HEK293T (cell line): ENCODE measurements at regions not wholly inside any gene's neighbourhood (a gene's known extent, or its start where the extent isn't known, plus 50 kb on each side); places are given as distances from the start of the nearest gene placed in this dataset.

ENCODE experiments used
- CTCF ChIA-PET: fragments of 350-600 bp; formaldehyde crosslinking; extraction: SDS; loops from one replicate; lab custom pipeline; 2021; ENCODE audit warnings: antibody characterized with exemption, inconsistent platforms; lab: Yijun Ruan, JAX
- POLR2A ChIA-PET: fragments of 350-600 bp; formaldehyde crosslinking; extraction: SDS; loops from one replicate; lab custom pipeline; 2020; ENCODE audit warnings: antibody characterized with exemption, inconsistent platforms; lab: Yijun Ruan, JAX
- DNase-seq: peaks from one replicate; pipeline ENCODE4 v3.0.0; 2012; ENCODE audit warnings: mixed read lengths; ENCODE audit errors: extremely low spot score
- ARNT ChIP-seq: fragments of 450-650 bp; IDR thresholded peaks from 2 replicates; pipeline ENCODE4 v1.6.1; 2017; ENCODE audit warnings: mild to moderate bottlenecking
- BHLHE40 ChIP-seq: fragments of 450-650 bp; IDR thresholded peaks from 2 replicates; pipeline ENCODE4 v1.6.1; 2016; ENCODE audit warnings: mild to moderate bottlenecking, moderate library complexity, borderline replicate concordance
- CTBP1 ChIP-seq: fragments of 450-650 bp; IDR thresholded peaks from 2 replicates; pipeline ENCODE4 v1.6.1; 2016; ENCODE audit warnings: borderline replicate concordance
- ELF4 ChIP-seq: fragments of 450-650 bp; IDR thresholded peaks from 2 replicates; pipeline ENCODE4 v1.6.1; 2017; ENCODE audit warnings: antibody characterized with exemption
- FOXA1 ChIP-seq: fragments of 450-650 bp; IDR thresholded peaks from 2 replicates; pipeline ENCODE4 v1.6.1; 2016; ENCODE audit warnings: mild to moderate bottlenecking
- FOXK2 ChIP-seq: fragments of 450-650 bp; IDR thresholded peaks from 2 replicates; pipeline ENCODE4 v1.6.1; 2016; ENCODE audit warnings: mild to moderate bottlenecking
- FOXM1 ChIP-seq: fragments of 450-650 bp; IDR thresholded peaks from 2 replicates; pipeline ENCODE4 v1.6.1; 2017; ENCODE audit warnings: mild to moderate bottlenecking, borderline replicate concordance
- HDGF ChIP-seq: fragments of 450-650 bp; IDR thresholded peaks from 2 replicates; pipeline ENCODE4 v1.6.1; 2017; ENCODE audit warnings: antibody characterized with exemption, borderline replicate concordance
- L3MBTL2 ChIP-seq: fragments of 450-650 bp; conservative IDR thresholded peaks from 2 replicates; pipeline ENCODE4 v1.6.1; 2016; ENCODE audit warnings: mild to moderate bottlenecking
- LEF1 ChIP-seq: fragments of 450-650 bp; IDR thresholded peaks from 2 replicates; pipeline ENCODE4 v1.6.1; 2017; ENCODE audit warnings: mild to moderate bottlenecking, borderline replicate concordance
- NFRKB ChIP-seq: fragments of 450-650 bp; IDR thresholded peaks from 2 replicates; pipeline ENCODE4 v1.6.1; 2016; ENCODE audit warnings: mild to moderate bottlenecking, moderate library complexity
- PKNOX1 ChIP-seq: fragments of 450-650 bp; IDR thresholded peaks from 2 replicates; pipeline ENCODE4 v1.6.1; 2016
- SP1 ChIP-seq: fragments of 450-650 bp; IDR thresholded peaks from 2 replicates; pipeline ENCODE4 v1.6.1; 2017
- SUZ12 ChIP-seq: fragments of 450-650 bp; IDR thresholded peaks from 2 replicates; pipeline ENCODE4 v1.6.1; 2016; ENCODE audit warnings: mild to moderate bottlenecking
- TARDBP ChIP-seq: fragments of 450-650 bp; IDR thresholded peaks from 2 replicates; pipeline ENCODE4 v1.6.1; 2016
- ZNF384 ChIP-seq: fragments of 450-650 bp; IDR thresholded peaks from 2 replicates; pipeline ENCODE4 v1.6.1; 2016

- POLR2A ChIA-PET = no interaction called here
- CTCF ChIA-PET = no interaction called here
- no peak for DNase-seq
- no peak for TF ChIP-seq BHLHE40
- no peak for TF ChIP-seq FOXA1
- TF ChIP-seq HDGF = no peak
- TF ChIP-seq L3MBTL2 = no peak
- no peak for TF ChIP-seq ZNF384
- TF ChIP-seq NFRKB = no peak
- no peak for TF ChIP-seq CTBP1
- TF ChIP-seq FOXK2 = no peak
- no peak for TF ChIP-seq ARNT
- no peak for TF ChIP-seq ELF4
These were observed 1466.0 kb downstream of the TBC1D22A start for GRCh38 chr22:48228468-48228867.

DNA sequence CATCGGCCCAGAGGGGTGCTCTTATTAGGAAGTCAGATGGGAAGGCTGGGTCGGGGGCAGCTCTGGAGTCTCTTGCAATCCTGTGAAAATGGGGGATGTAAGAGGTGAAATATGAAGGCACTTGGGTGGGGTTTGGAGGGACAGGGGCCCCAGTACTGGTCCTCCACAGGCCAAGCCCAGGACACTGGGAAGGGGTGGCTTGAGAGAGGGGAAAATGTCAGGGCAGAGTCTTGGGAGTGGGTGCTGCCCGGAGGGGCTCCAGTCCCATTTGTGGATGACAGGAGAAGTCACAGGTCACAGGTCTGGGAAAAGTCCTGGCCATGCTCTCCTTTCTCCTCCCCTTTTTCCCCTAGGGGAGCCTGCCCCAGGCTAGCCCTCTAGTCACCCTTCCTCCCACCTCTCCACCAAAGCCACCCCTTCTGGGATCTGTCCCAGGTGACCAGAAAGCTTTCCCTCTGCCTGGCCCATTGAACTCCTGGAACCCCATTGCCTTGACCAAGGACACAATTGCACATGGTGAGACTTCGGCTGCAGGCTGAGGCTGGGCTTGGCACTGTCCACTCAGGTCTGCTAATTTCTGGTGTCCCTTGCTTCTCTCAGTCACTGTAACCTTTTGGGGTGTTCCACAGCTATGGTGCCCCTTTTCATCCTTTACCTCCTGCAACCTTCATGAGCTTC, 1465.0 kb downstream of the TBC1D22A start:
- ChIA-PET CTCF (no interaction called here), POLR2A (no interaction called here)
- DNase-seq = no peak
- no peak for TF ChIP-seq FOXA1
- no peak for TF ChIP-seq CTBP1
- TF ChIP-seq LEF1 = no peak
- no peak for TF ChIP-seq TARDBP
- TF ChIP-seq SP1 = no peak
- TF ChIP-seq BHLHE40 = no peak
- TF ChIP-seq ZNF384 = no peak
- TF ChIP-seq HDGF = no peak
- TF ChIP-seq FOXM1 = no peak
- TF ChIP-seq FOXK2 = no peak
- no peak for TF ChIP-seq NFRKB
- no peak for TF ChIP-seq L3MBTL2
- no peak for TF ChIP-seq PKNOX1
- no peak for TF ChIP-seq SUZ12
- TF ChIP-seq ARNT = no peak
- no peak for TF ChIP-seq ELF4

DNA sequence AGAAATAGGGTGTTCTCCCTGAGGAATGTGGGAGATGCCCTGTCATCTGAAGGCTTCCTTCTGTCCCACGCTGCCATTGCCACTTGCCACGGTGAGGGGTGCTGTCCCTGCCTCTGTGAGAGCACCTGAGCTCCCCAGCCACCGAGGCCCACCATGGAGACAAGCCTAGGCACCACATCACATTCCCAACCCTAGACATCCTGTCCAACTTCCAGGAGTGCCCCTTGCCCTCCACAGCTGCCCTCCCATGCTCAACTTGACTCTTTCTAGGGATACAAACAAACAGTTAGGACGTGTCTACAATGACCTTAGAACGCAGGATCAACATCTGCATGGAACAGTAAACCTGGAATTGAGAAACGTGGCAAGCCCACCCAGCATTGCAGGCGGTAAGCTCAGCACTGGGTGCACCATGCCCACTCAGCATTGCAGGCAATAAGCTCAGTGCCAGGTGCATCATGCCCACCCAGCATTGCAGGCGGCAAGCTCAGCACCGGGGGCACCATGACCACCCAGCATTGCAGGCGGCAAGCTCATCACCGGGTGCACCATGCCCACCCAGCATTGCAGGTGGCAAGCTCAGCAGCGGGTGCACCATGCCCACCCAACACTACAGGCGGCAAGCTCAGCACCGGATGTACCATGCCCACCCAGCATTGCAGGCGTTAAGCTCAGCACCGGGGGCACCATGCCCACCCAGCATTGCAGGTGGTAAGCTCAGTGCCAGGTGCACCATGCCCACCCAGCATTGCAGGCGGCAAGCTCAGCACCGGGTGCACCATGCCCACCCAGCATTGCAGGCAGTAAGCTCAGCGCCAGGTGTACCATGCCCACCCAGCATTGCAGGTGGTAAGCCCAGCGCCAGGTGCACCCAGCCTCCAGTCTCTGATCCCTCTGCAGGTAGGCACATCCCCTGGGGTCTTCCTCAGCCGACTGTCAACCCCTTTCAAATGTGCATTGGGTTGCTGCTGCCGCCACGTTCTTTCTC, 1463.9 kb downstream of the TBC1D22A start:
- TF ChIP-seq FOXA1 (no peak), NFRKB (no peak), ZNF384 (no peak), HDGF (no peak), L3MBTL2 (no peak), TARDBP (no peak), BHLHE40 (no peak)
- ChIA-PET POLR2A (no interaction called here), CTCF (no interaction called here)
- no peak for DNase-seq

DNA sequence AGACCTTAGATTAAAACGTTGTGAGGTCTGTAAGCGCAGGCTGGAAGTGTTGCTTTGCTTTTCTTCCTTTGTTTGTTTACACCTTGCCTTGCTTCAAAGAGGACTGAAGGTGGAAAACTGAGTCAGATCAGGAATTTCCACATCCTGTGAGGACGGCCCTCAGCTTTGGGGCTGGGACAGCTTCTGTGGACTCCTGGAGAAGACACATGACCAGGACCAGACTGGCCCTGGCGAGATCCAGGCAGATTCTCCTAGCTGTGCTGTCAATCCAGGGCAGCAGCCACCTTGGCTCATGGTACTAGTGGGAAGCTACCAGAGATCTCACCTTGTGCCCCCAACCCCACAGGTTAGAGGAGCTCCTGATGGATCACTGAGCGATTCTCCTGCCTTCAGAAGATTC, 1461.9 kb downstream of the TBC1D22A start:
- DNase-seq = no peak
- TF ChIP-seq HDGF (no peak), PKNOX1 (no peak), SUZ12 (no peak), FOXM1 (no peak), FOXA1 (no peak), SP1 (no peak), ZNF384 (no peak)
- POLR2A ChIA-PET = no interaction called here
- CTCF ChIA-PET = no interaction called here

DNA sequence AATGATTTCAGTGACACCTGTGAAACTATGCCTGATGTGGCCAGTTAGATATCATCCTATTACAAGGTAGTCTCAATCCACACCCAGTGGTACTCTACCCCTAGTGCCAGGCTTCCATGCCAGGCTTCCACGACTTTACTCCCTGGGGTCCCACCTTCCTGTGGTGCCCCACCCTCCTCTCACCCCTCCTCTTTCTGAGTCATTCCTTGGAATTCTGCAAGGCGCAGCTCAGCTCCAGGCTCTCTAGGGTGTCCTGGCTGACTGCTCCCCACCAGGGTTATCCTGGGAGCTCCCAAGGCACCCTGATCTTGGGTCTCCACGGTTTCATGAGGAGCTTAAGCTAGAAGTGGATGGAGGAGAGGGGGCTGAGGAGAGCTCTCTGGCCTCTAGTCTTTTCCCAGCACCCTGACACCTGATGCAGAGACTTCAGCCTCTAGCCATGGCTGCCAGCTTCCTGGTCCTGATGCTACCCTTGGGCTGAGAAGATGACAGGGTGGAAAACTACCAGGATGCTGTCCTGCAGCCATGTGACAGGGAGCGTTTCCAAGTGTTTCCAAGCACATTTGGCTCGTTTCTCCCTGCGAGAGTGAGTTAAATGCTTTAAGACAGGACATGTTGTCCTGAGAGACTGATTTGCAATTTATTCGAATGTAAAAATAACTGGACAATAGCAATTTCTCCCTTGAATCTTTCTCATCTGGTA, 1461.2 kb downstream of the TBC1D22A start:
- no peak for DNase-seq
- TF ChIP-seq SUZ12 = no peak
- TF ChIP-seq ELF4 = no peak
- no peak for TF ChIP-seq ARNT
- TF ChIP-seq CTBP1 = no peak
- no peak for TF ChIP-seq PKNOX1

GRCh38 chr22:48222742-48223487, 1460.5 kb downstream of the TBC1D22A start:
- ChIA-PET CTCF (no interaction called here), POLR2A (no interaction called here)
- TF ChIP-seq PKNOX1 (no peak), NFRKB (no peak), HDGF (no peak), FOXK2 (no peak), SUZ12 (no peak), ARNT (no peak), ELF4 (no peak), LEF1 (no peak)
- no peak for DNase-seq

More for the DNA sequence above, 1461.2 kb downstream of the TBC1D22A start:
- ChIA-PET POLR2A (no interaction called here), CTCF (no interaction called here)
